ENCODE measurements at regions not wholly inside any gene's neighbourhood (a gene's known extent, or its start where the extent isn't known, plus 50 kb on each side); places are given as distances from the start of the nearest gene placed in this dataset.

DNA sequence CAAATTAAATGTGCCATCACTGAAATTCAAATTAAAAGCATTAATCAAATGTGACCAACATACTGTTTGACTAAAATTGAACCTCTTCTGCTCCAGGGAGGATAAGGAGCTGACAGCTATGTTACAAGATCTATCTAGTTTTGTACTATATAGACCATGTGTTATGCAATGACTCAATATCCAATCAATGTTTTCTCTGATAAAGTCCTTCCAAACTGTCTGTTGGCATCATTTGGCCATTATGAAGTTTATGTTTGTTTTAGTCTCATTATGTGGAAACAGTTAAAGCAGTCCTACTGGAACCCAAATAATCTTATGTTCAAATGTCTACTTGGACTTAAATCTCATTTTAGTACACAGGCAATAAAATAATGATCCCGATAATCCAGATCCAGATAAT lies 267.0 kb upstream of the THBS1 start:
- DNase-seq (ENCODE audit: low read depth) = no peak

DNA sequence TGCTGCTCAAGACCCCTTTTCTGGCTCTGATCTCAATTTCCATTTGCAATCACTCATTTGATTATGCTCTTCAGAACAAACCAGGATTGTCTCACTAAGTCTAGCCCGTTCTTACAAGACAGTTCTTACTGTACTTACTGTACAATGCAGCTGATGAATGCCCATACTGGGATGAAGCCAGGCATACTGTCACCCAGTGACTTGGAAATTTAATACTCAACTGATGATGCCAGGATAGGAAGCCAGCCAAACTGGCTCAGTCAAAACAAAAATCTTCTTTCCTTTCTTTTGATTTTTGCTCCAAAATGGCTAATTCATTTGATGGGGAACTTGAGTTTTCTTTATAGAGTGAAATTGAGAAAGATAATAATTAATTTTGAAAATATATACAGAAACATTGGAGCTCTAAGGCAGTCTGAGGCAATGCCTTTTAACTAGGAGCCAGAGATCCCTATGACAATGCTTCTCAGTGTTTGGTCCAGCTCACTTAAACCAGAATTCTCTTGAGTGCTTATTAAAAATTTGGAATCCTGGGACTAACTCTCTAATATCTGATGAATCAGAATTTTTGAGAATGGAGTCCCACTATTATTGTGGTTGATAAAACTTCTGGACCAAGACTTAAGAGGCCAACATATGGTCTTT lies 265.6 kb upstream of the THBS1 start:
- DNase-seq (ENCODE audit: low read depth) = no peak

DNA sequence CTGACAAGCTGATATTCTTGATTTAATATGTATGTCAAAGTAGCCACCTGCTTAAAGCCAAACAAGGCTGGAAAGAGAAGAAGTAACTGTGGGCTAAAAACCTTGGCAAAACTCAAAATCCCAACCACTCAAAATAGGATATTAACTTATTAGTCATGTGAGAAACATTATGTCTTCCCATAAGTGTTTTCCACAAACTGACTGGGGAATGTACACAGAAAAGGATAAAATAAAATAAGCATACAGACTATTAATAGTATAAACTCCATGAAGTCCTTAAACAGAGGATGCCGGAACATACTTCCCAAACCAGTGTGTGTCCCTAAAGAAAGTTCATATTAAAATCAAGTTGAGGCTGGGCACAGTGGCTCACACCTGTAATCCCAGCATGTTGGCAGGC lies 263.7 kb upstream of the THBS1 start:
- no peak for DNase-seq (ENCODE audit: low read depth)

DNA sequence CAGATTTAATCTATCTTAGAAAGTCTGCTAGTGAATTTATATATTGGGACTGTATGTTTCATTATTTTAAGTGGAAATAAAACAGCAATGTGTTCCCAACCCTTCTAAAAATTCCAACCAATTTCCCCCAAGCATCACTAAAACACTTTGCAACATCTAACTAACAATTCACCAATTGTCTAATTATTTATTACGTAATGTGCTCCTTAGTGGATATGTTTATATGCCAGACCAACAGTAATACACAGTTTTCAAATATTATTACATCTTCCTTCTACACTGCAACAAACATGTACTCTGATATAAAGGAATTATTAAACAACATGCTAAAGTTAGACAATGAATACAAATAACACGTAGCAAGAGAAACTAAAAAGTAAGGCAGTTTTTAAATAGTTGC lies 262.6 kb upstream of the THBS1 start:
- DNase-seq (ENCODE audit: low read depth) = no peak

DNA sequence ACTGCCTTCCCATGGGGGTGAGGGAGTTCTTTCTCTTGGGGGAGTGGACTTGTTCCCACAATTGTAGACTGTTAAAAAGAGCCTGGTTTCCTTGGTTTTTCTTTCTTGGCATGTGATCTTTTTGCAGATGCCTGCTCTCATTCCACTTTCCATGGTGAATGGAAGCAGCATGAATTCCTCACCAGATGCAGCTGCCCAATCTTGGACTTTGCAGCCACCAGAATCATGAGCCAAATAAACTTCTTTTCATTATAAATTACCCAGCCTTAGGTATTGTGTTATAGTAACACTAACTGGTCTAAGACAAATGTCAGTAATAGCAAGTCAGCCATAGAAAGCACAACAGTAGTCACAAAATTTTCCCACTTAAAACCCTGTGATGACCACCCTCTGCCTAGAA lies 260.5 kb upstream of the THBS1 start:
- DNase-seq (ENCODE audit: low read depth) = no peak

DNA sequence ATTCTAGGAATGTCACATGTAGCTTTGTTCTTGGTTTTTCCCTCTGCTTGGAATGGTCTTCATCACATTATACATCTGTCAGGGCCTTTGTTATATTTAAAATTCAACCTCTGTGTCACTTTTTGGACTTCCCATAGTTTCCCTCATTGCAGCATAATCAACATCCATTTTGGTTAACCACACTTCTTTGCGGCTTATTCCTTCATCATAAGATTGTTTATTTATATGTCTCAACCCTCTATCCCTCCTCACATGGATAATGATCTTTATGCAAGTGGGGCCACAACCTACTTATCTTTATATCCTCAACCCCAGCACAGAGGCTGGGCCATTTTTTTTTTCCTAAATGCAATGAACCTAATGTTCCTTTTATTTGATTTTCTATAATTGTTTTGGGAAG lies 260.0 kb upstream of the THBS1 start:
- DNase-seq (ENCODE audit: low read depth) = no peak

DNA sequence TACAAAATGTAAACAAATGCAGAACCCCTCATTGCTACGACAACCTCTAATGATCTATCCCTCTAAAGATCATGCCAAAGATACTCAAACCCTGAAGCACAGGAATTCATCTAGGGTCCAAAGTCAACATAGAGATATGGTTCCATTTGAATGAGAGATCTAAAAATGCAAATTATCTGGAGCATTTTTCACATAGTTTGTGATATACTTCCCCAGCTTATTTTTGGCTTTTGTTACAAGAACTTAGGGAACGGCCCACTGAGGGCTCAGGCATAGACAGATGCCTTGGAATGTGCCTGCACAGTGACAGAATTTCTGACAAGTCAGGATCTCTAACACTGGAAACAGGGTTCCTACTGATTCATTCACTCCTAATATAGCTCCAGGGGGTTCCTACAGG lies 258.9 kb upstream of the THBS1 start:
- DNase-seq (ENCODE audit: low read depth) = no peak

DNA sequence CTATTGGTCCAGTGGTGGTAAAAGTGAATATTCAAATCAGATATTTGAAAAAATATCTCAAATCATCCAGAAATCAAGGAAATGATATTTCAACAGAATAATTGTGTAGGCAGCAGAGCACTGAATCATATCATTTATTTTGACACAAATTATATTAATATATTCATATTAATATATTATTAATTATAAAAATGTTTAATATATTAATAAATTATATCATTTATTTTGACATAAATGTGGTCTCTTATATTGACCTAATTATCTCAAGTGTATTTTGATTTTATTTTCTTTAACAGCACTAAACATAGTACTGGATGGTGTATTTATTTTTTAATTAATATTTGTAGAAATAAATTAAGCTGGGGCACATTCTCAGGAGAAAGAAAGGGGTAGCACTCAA lies 257.7 kb upstream of the THBS1 start:
- DNase-seq (ENCODE audit: low read depth) = no peak

DNA sequence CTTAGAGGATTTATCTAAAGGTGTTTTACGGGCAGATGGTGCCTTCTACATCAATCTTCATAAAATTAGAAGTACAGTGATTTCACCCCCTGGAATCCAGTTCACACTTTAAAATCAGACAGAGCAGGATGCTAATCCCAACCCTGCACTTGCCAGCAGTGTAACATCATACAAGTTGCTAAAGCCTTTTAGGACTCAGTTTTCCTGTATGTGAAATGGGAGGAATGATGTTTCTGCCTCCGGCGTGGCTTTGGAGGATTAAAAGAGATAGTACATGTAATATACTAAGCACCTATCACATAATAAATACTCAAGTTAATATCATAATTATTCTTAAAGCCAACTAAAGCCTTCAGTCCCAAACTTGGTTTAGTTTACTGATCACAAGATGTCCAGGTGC lies 257.2 kb upstream of the THBS1 start:
- no peak for DNase-seq (ENCODE audit: low read depth)

DNA sequence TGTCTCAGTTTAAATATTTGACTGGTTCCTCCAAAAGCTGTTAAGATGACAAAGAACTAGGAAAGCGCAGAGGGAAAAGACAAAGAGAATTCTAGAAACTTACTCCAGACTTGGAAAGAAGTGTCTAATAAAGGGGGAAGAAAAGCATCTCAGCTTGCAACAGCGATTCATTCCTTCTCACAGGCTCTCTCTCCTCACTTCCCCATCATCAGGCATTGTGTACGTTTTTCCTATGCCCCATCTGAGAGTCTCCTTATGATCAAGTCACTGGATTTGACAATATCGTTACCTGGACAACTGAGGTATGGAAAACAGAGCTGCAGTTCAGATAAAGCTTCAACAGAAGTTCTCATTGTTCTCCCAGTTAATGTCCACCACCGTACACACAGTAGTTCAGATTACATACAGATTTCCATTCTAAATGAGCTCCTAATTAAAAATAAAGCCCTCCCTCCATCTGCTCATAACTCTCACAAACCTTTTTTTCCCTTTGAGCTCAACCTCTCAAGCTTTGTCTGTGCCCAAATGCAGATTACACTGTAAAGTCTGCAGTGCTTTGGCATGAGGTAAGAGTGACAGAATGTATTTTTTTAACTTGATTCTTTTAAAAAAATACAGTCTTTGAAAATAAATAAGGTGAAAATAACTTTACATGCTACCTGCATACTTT lies 254.4 kb upstream of the THBS1 start:
- no peak for DNase-seq (ENCODE audit: low read depth)

DNA sequence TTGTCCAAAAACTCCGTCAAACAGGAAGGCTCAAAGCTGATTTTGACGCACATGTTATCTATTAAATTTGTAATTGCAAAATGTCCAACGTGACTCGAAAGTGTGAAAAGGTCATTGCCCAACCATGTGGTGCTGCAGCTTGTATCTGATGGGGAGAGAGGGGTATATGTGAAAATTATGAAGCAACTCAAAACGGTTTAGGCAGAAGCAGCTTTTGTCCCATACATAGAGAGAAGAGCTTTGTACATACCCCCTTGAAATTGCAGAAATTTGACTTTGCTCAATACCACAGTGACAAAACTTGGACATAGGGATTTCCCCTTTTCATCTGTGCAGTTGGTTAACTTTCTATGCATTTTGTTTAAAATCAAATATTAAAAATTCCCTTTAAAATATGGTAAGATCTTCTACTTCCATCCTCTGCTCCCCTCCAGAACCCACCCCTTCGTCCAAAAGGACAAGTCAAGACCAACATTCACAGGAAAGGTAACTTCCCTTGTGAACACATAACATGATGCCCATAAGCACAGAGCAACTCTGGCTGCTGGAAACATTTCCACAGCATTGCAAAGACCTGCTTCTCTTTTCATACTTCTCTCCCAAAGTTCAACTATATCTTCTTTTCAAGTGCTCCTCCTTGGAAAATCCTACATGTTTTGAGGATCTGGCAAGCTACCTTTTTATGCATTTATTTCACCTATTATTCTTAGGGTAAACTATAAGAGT lies 253.7 kb upstream of the THBS1 start:
- DNase-seq (ENCODE audit: low read depth) = no peak

DNA sequence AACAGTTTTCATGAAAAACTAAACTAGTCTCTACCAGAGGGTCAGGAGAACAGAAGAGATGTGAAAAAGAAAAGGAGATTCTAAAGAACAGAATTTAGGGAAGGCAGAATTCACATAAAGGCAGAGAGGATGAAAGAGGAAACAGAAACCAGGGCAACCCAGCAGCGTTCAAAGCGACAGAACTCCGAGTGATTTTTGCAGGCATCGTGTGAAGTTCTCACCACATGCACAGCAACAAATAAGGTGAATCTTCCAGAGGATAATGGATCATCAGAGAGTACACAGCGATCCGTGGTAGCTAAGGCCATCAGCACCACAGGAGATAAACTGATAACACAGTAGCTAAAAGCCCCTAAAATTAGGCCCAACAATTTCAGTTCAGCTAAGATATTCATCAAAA lies 250.8 kb upstream of the THBS1 start:
- no peak for DNase-seq (ENCODE audit: low read depth)

DNA sequence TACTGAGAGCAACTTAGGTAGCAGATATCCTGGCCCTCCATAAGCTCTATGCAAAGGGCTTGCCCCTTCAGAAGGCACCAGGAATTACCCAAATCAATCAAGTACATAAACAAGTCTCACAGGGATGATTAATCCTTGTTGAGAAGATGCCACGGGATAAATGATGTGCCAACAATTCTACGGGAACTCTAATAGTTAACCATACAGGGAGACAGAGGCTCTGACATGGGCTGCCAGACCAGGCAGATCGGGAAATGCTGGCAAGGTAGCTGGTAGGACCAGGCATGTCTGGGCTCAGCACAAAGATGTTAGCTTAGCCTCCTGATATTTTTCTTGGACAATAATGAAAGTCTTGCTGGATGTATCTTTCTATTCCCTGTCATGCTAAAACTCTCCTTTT lies 249.3 kb upstream of the THBS1 start:
- no peak for DNase-seq (ENCODE audit: low read depth)

DNA sequence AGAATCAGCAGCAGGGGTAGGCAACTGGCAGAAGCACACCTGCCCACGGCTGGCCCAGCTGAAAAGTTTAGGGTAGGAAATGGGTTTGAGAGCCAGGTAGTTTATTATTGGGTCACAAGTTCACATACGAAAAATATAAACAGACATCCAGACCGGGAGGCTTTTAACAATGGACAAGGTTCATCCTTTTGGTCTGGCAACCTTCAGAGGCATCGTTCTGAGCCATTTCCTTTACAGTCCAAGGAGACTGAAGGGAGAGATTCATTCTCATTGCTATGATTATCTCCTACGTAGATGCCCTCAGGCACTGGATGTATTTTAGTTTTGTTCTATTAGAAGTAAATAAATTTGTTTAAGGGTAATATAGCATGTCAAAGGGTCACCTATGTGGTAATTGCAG lies 248.0 kb upstream of the THBS1 start:
- DNase-seq (ENCODE audit: low read depth) = no peak

DNA sequence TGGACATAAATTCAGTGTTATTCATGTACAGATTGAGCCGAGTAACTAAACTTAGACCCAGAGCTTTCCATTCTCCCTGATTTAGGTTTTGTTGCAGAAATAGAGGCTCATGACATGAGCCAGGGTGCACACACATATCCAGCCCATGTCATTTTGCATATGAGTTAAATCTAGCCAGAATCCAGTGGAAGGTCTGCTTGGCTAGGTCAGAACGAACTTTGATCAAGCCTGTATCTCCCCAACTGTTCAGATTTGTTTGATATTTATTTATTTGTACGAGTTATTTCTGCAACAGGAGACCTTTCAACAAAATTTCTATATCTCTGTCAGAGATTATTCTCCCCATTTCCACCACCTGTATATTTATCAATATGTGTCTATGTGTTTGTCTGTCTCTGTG lies 247.5 kb upstream of the THBS1 start:
- DNase-seq (ENCODE audit: low read depth) = no peak

DNA sequence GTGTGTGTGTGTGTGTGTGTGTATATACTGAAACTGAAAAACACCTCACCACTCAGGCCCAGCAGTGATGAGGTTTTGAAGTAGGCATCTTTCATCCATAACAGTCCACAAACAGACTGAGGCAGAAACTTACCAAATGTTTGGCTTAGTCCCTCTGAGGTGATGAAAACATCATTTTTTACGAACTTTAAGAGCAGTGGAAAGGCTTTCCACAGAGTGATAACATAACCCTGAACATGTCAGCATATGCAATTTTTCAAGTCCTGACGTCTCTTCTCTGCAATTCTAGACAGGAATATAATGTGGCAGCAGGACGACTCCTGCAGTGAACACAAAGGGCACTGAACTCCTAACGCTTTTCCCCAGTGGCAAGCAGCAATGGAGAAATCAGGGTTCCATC lies 247.0 kb upstream of the THBS1 start:
- DNase-seq (ENCODE audit: low read depth) = no peak

DNA sequence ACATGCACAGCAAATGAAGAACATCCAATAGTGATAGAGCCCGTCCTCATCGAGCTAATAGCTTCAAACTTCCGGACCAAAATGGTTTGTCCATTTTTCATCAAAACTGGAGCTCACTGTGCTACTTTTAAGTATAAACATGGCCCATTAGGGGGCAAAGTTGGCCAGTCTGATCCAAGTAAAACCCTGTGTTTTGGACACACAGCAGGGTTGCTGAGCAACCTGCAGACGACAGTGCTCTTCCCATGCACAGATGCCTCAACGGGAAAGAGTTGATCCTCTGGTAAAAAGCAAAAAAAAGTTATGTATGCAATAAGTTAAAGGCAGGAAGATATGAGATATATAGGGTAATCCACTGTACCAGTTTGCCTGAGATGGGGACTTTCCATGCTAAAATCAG lies 244.0 kb upstream of the THBS1 start:
- DNase-seq (ENCODE audit: low read depth) = no peak

DNA sequence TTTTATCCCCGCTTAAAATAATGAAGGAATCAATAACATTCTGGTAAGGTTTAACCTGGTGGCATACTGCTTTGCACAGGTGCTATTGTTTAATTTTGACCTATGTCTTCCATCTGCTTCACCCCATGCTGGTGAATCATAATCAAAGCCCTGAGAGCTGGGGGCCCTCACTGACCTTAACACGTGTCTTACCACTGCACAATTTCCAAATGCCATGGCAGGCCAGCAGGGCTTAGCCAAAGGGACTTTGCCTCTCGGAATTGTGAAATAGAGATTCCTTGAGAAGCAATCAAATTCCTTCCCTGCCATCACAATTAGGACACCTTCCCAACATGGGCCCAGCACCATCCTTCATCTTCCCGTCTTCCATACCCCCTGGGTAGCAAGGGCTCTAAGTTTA lies 242.6 kb upstream of the THBS1 start:
- DNase-seq (ENCODE audit: low read depth) = no peak

DNA sequence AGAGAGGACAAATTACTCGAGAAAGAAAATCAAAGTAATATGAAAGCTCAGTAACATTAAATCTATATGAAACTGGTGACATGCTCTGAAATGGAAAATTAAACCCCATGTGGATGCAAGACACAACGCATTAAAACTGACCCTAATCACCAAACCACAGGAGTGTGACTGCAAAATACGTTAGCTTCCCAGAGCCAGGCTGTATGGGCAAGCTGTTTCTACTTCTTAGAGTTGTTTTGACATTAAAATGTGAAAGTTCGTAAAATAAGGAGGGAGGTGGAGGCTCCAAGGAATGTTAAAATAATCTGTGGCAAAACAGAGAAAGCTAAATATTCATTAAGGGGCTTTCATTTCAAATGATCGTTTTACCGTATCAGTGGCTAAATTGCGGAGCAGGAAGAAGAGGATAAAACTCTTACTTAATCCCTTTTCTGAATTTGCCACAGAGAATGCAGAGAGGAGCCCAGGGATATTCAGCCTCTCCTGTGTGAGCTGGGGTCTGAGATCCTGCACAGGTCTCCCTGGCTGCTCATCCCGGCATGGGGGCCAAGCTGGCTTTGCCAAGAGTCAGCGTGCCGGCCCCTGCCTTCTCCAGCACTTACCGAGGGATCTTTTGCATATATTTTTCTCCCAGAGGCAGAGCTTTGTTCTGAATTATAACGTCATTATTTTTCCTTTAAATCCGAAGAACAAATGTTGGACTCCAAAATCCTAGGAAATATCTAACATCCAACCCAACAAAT lies 239.8 kb upstream of the THBS1 start:
- DNase-seq (ENCODE audit: low read depth) = no peak

DNA sequence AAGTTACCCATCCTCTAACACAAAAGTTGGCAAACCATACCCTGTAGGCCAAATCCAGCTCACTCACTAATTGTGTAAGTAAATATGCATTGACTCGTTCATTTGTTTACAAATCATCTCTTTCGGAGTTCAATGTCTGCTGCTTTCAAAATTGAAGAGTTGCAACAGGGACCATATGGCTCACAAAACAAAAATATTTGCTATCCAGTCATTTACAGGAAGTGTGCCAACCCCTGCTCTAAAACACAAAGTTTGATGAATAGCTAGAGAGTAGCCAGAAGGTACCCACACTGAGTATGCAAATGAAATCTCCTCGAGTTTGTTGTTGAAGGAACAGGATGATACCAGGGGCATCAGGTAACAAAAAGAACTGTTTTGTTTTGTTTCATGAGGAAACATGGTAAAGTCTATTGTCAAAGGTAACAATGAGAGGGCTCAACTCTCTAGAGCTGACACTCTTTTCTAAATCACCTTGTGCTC lies 236.2 kb upstream of the THBS1 start:
- DNase-seq (ENCODE audit: low read depth) = no peak

DNA sequence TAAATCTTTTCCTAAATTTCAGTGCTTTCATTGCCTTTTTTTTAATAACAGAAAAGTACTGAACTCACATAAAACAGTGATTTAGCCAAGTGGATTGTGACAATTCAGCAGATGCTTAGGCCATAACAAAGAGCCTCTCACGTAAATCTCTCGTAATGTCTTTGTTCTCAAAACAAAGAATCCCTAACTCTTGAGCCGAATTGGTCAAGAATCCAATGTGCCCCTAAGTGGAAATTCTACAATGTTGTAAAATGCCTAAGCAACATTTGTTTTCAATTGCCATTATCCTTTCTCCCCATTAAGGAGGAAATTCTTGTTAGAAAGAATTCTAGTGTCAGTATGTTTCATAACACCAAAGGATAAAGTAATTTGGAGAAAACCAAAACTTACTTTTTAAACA lies 235.7 kb upstream of the THBS1 start:
- no peak for DNase-seq (ENCODE audit: low read depth)

DNA sequence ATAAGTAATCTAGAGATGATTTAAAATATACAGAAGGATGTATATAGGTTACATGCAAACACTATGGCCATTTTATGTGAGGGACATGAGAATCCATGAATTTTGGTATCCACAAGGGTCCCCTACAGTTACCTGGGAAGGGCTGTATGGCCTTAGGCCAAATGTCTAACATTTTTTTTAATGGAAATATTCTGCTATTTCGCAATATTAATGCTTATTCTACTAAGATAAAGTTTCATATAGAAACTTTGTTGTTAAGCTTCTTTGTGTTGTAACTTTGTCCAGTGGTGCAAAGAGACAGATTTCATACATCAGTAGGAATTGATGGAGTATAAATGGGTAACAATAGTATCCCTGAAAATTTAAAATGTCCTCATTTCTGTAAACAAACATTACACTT lies 233.4 kb upstream of the THBS1 start:
- no peak for DNase-seq (ENCODE audit: low read depth)

DNA sequence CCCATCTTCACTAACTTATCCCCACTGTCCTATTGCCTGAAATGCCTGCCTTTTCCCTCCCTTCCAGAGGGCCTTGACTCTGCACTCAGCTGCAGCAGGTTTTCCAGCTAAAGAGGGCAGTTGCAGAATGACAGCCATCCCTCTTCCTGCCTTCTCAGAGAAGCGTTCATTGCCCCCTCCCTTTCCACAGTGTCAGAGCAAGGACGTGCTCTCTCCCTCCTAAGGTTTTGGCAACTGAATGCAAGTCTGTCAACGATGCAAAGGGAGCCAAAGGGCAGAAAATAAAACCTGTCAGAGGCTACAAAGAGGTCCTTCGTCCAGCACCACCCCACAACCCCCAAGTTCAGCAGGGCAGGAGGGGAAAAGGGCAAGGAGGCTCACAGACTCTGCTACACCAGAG lies 230.1 kb upstream of the THBS1 start:
- DNase-seq (ENCODE audit: low read depth) = no peak
